ENCODE measurements at regions not wholly inside any gene's neighbourhood (a gene's known extent, or its start where the extent isn't known, plus 50 kb on each side); places are given as distances from the start of the nearest gene placed in this dataset.

DNA sequence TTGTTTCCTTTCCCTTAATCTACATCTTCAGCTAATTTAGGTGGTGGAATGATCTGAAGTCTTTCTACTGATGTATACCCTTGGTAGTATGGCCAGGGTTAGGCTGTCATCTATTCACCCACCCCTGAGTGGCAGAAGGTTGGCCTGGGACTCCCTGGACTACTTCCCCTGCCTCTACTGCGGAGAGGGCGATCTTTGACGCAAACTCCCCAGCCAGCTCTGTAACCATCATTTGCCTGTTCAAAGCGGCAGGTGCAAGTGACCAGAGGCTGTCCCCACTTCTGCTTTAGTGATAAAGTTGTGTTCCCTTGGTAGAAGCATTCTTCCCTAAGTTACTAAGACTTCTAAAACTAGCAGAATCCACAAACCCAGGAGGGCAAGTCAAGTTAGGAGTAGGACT is 70.8 kb upstream of the UNC5B start:
- POLR2A ChIA-PET = interaction anchor here (0.6 to 1.2 kb wide), 4 partner anchors 9 to 88 kb away, joined by 3 to 6 read pairs (median 4); no protein-coding TSS in a partner anchor
- CTCF ChIA-PET (ENCODE audit: low intra/inter-chr PET ratio) = no interaction called here
- no peak for ATAC-seq

DNA sequence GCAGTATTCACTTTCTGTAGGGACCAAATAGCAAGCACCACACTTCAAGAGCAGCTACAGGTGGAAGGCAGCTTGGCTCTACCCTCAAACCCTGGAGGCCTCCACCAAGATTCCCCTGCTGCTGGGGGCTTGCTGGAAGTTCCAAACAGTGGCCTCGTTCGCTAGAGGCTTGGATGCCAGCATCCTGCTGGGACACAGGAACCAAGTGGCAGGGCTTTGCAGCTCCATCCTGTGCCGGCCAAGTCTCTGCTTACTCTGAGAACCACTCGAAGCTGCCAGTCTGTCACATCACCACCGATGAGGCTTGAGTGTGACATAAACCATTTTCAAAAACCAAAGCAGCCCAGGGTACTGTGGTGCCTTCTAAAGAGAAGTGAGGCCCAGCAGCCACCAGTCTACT is 69.2 kb upstream of the UNC5B start:
- H3K27ac ChIP-seq (ENCODE audit: extremely low read depth, low read depth, low read length) = no peak overlapping the region
- 0% methylated on average over 5 of the region's 5 CpGs for WGBS (ENCODE audit: insufficient coverage, low coverage, missing lambda C conversion rate)
- H3K4me3 ChIP-seq = no peak overlapping the region
- POLR2A ChIA-PET = interaction anchor here (0.7 to 1.5 kb wide), 2 partner anchors 10 to 26 kb away, joined by 4 to 5 read pairs; no protein-coding TSS in a partner anchor
- no peak overlapping the region for H2AFZ ChIP-seq (ENCODE audit: low read depth, low read length)
- H3K9ac ChIP-seq (ENCODE audit: insufficient read depth in 1 of 2, low read depth in 2 of 2, low read length in 2 of 2) = no peak overlapping the region
- in situ Hi-C loops (cut with MboI) (no loop called here), intact Hi-C loops (cut with micrococcal nuclease) (no loop called here)
- ATAC-seq (no peak), FAIRE-seq (no peak), DNase-seq (ENCODE audit: extremely low read depth in 1 of 4, low spot score in 3 of 4) (no peak)
- no peaks in the 10 kb centered on the region for H3K9me1 ChIP-seq (ENCODE audit: control insufficient read depth, insufficient read depth, low read length)
- no peaks in the 10 kb centered on the region for H3K79me2 ChIP-seq (ENCODE audit: control insufficient read depth, insufficient read depth, low read length)
- peaks cover 4% of the 10 kb centered on the region for H4K20me1 ChIP-seq (replicated peaks; ENCODE audit: control insufficient read depth, insufficient read depth, low read length)
- TF ChIP-seq ZNF696 (CRISPR knock-in tag; conservative IDR thresholded peaks at IDR 0.05) = no peak
- no peak for TF ChIP-seq POLR2AphosphoS2 (IDR thresholded peaks at IDR 0.05; ENCODE audit: low read length)
- TF ChIP-seq NFRKB (IDR thresholded peaks at IDR 0.05; ENCODE audit: low read depth) = no peak
- no peak overlapping the region for H3K4me2 ChIP-seq (ENCODE audit: insufficient read depth, low read length)
- H3K9me3 ChIP-seq (replicated peaks; ENCODE audit: control insufficient read depth, insufficient read depth, low read depth, low read length) = no peaks in the 10 kb centered on the region
- BruUV-seq (replicated peaks) = no TSS peak
- no peaks in the 10 kb centered on the region for H3K4me1 ChIP-seq (replicated peaks in 1 of 2; ENCODE audit: control insufficient read depth in 2 of 2, insufficient read depth in 2 of 2, low read length in 2 of 2)
- H3K27me3 ChIP-seq (ENCODE audit: control insufficient read depth in 2 of 2, insufficient read depth in 2 of 2, low read length in 2 of 2) = peaks cover 17 to 47% of the 10 kb centered on the region in 2 experiments; a peak in 3 of 5 replicates
- CTCF ChIA-PET (ENCODE audit: low intra/inter-chr PET ratio) = no interaction called here
- H3K36me3 ChIP-seq (ENCODE audit: control insufficient read depth, insufficient read depth, low read length) = no peaks in the 10 kb centered on the region

More for the DNA sequence above, 70.8 kb upstream of the UNC5B start:
- FAIRE-seq (no peak), DNase-seq (ENCODE audit: extremely low read depth in 1 of 4, low spot score in 3 of 4) (no peak)
- 0% methylated on average over 4 of the region's 4 CpGs for WGBS (ENCODE audit: insufficient coverage, low coverage, missing lambda C conversion rate)
- Histone ChIP-seq H3K4me3 (no peak overlapping the region), H3K27ac (ENCODE audit: extremely low read depth, low read depth, low read length) (no peak overlapping the region), H3K9ac (ENCODE audit: insufficient read depth in 1 of 2, low read depth in 2 of 2, low read length in 2 of 2) (no peak overlapping the region), H3K4me1 (replicated peaks in 1 of 2; ENCODE audit: control insufficient read depth in 2 of 2, insufficient read depth in 2 of 2, low read length in 2 of 2) (no peaks in the 10 kb centered on the region), H4K20me1 (replicated peaks; ENCODE audit: control insufficient read depth, insufficient read depth, low read length) (peaks cover 4% of the 10 kb centered on the region), H3K27me3 (ENCODE audit: control insufficient read depth in 2 of 2, insufficient read depth in 2 of 2, low read length in 2 of 2) (peaks cover 16 to 64% of the 10 kb centered on the region in 2 experiments; a peak in 3 of 5 replicates), H3K9me1 (ENCODE audit: control insufficient read depth, insufficient read depth, low read length) (no peaks in the 10 kb centered on the region), H3K36me3 (ENCODE audit: control insufficient read depth, insufficient read depth, low read length) (no peaks in the 10 kb centered on the region), H2AFZ (ENCODE audit: low read depth, low read length) (no peak overlapping the region), H3K4me2 (ENCODE audit: insufficient read depth, low read length) (no peak overlapping the region), H3K79me2 (ENCODE audit: control insufficient read depth, insufficient read depth, low read length) (no peaks in the 10 kb centered on the region), H3K9me3 (replicated peaks; ENCODE audit: control insufficient read depth, insufficient read depth, low read depth, low read length) (no peaks in the 10 kb centered on the region)
- TF ChIP-seq RAD21 (CRISPR knock-in tag; conservative IDR thresholded peaks at IDR 0.05 in 1 of 2, IDR thresholded peaks at IDR 0.05 in 1 of 2) (no peak), RNF2 (IDR thresholded peaks at IDR 0.05) (no peak), CEBPG (CRISPR knock-in tag; IDR thresholded peaks at IDR 0.05) (no peak), CEBPG (tag; conservative IDR thresholded peaks at IDR 0.05 in 1 of 2, IDR thresholded peaks at IDR 0.05 in 1 of 2) (no peak), TSC22D4 (tag; IDR thresholded peaks at IDR 0.05) (no peak)
- intact Hi-C loops (cut with micrococcal nuclease) (no loop called here), in situ Hi-C loops (cut with MboI) (no loop called here)
- BruUV-seq (replicated peaks) = no TSS peak

Measured in K562 (cell line).